ENCODE measurements at regions not wholly inside any gene's neighbourhood (a gene's known extent, or its start where the extent isn't known, plus 50 kb on each side); places are given as distances from the start of the nearest gene placed in this dataset.

DNA sequence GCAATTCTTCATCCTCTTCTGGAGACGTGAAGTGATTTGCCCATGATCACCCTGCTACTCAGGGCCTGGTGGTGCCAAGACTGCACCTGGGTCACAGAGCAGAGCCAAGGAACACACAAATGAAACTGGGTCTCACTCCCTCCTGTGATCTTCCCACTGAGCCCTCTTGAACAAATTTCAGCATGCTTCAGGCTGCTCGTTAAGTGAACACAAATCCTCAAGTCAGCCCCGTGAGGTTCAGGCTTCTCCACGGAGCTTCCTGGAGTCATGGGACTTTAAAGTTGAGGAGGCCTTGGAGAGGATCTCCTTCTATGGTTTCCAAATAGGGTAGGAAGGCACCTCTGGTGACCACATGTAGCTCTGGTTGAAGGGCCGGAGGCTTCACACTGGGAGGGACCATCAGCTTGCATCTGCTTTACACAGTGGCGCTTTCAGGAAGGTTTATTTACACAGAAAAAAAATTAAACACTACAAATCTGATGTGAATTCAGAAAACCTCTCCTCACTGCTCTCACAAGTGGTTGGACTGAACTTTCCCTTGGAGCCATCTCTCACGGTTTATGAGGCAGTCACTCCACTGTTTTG, 255.4 kb downstream of the LOXHD1 start:
- TF ChIP-seq FOXP2 (optimal IDR thresholded peaks at IDR 0.05; ENCODE audit: control extremely low read depth, extremely low read length, insufficient read depth) (no peak), POLR2AphosphoS5 (IDR thresholded peaks at IDR 0.05; ENCODE audit: borderline replicate concordance, low read depth, low read length) (no peak), EZH2 (IDR thresholded peaks at IDR 0.05) (no peak)
